GM12875 (cell line): ENCODE measurements at regions not wholly inside any gene's neighbourhood (a gene's known extent, or its start where the extent isn't known, plus 50 kb on each side); places are given as distances from the start of the nearest gene placed in this dataset.

Experiments
- H3K4me3 ChIP-seq: one replicate; pipeline ENCODE4 v1.5.1; 2011; ENCODE audit warnings: low read depth, low read length, control low read depth
- CTCF ChIP-seq: IDR thresholded peaks from 2 replicates; pipeline ENCODE4 v1.5.1; 2011; ENCODE audit warnings: low read depth, mild to moderate bottlenecking, control low read depth, inconsistent platforms, low read length, moderate library complexity, borderline replicate concordance; ENCODE audit not compliant: insufficient read depth

DNA sequence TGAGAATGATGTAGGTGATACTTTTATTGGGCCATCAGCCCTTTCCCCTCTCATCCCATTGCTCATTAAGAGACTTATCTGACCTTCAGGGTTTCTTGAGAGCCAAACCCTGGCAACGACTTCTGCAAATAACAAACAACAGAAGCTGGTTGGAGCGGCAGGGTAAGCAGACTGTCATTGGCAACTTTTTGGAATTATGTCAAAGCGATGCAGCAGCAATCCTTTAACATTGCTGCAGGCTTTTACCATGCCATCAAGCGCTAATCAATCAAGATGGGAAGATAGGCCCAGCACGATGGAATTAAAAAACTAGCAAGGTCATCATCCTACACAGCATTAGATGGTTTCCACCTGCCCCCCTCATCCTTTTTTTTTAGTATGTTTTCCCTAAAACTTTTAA lies 406.1 kb upstream of the PDE3A start:
- TF ChIP-seq CTCF: no peak
- no peak overlapping the region for H3K4me3 ChIP-seq

DNA sequence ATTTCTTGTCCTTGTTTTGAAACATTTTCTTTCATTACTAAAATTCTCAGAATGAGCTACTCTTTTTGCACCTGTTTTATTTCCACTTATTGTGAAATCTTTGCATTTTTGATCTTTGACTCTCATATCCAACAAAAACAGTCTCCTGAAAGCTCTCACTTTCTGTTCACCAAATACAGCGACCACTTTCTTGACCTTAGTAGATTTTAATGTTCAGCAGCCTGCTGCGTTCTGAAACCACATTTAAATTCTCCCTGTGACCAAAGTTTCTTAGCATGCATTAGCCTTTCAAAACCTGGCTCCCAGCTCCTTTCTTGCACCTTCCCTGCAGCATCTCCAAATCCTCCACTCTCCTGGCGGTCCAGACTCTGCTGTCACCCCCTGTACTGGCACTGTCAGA lies 404.4 kb upstream of the PDE3A start:
- TF ChIP-seq CTCF: no peak
- no peak overlapping the region for H3K4me3 ChIP-seq

DNA sequence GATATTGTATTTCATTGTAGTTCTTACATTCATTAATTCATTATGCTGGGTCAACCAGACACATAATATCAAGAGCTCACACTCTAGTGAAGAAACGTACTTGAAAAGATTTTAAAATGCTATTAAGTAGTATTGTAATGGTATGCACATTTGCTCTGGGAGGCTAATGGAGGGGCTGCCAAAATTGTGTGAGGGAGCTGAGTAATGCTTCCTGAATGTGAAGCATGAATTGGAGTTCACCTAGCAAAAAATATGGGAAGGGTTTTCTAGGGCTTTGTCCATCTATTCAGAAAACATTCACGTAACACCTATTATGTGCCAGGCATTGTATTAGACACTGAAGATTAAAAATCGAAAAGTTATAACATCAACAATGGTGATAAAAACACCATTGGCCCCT lies 403.8 kb upstream of the PDE3A start:
- no peak for TF ChIP-seq CTCF
- H3K4me3 ChIP-seq: no peak overlapping the region

GRCh38 chr12:19965196-19966038 lies 402.9 kb upstream of the PDE3A start:
- H3K4me3 ChIP-seq: no peak overlapping the region
- TF ChIP-seq CTCF: no peak

DNA sequence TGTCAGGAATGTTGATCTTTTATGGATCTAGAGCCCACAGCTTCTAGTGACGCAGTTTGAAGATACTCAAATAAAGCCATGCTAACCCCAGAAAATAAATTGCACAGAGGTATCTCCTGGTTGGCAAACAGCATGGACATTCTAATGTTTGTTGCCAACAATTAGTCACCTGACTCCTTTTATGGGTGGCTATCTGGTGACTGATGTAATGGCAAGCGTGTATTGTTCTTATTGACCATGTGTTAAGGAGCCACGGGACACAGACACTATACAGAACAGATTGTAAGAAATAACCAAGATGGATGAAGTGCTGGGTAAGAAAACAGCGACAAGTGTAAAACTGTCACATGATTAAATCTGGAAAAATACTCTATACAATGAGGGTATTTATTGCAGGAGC lies 401.3 kb upstream of the PDE3A start:
- H3K4me3 ChIP-seq: no peak overlapping the region
- no peak for TF ChIP-seq CTCF

DNA sequence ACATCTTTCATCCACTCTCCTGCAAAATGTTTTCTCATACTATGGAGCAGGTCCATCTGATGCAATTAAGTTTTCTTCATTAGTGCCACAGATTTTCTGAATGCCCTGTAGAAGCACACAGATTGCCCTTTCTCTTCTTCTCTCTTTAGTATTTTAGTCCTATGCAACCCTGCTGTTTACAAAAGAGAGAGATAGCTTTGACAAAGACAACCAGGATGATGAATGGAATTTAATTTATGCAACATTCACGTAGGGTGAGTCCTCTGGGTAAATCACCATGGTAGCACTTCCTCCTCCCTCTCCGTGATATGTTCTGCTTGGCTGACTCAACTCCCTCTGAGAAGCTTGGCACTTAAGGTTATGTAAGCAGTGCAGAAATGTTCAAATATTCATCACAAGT lies 400.9 kb upstream of the PDE3A start:
- H3K4me3 ChIP-seq: no peak overlapping the region
- TF ChIP-seq CTCF: no peak

DNA sequence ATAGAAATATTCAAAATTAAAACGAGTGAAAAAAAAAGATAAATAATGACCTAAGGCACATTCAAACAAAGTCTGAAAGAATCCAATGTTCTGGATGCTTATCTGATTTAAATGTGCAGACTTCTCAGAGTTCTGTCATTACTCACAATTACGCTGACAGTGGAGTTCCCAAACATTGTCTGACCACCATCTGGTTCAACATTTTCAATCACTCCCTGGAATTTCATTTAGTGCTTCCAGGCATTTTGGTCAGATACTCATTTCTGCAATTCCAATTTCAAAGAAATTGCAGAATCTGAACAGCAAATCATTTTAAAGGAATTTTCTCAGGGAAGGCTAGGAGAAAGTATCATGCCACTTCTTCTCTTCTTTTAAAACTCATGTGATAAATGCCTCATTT lies 398.2 kb upstream of the PDE3A start:
- no peak for TF ChIP-seq CTCF
- no peak overlapping the region for H3K4me3 ChIP-seq
